ENCODE measurements at regions not wholly inside any gene's neighbourhood (a gene's known extent, or its start where the extent isn't known, plus 50 kb on each side); places are given as distances from the start of the nearest gene placed in this dataset.
"Not testable (repeated sequence)": the region's sequence is repeated elsewhere in the genome, so short reads cannot be mapped to it uniquely, and the experiment has no call there.

DNA sequence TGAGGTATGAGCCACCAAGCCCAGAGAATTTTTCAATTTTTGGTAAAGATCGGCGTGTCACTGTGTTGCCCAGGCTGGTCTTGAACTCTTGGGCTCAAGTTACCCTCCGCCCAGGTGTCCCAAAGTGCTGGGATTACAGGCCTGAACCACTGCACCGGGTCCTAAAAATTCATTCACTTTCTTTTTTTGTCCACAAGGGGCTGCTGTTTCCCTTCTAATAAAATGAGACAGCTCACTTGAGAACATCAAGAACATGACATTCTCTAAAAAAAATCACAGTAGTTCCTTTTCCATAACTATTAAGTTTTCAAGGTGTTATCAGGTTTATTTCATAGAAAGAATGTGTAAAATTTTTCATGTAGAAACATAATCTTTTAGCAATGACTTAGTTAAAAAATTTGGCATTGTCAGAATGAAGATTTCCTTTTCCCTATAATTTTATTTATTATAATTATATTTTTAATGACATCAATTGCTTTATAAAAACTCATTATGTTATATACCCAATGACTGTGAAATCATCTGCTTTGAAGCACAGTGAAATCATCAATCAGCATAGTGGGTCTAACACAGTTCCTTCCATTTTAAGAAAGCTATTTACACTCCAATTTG lies 1723.8 kb upstream of the DEFB115 start:
- DNase-seq (ENCODE audit: low read depth) = not testable (repeated sequence)

DNA sequence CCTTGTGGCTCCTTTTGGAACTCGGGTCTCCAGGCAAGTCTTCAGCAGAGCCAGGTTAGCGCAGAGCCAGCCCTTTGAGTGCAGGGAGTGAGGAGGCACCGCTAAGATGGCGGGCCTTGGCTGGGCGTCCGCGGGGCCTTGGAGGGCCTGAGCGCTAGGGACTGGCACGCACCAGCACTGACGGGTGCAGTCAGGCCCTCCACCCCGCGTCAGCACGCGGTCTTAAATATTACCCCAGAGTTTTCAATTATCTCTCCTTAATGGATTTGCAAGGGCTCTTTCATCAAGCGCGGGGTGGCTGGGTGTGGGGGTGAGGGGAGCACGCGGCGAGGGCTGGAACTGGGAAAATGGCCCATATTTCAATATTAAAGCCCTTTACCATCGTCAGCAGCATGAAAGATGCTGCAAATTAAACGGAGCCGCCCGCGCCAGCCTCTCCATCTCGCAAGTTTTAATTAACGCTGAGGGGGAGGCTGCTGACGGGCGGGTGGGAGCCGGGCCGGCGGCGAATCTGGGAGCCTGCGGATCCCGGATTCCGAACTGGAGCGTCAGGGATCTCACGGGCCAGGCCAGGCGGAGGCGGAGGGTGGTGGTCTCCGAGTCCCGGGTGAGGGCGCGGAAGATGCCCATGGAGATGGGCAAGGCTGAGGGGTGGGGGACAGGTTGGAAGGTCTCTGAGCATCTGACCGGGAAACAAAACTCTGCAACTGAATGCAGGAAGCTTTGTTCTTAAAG lies 1690.4 kb upstream of the DEFB115 start:
- not testable (repeated sequence) for DNase-seq (ENCODE audit: low read depth)

DNA sequence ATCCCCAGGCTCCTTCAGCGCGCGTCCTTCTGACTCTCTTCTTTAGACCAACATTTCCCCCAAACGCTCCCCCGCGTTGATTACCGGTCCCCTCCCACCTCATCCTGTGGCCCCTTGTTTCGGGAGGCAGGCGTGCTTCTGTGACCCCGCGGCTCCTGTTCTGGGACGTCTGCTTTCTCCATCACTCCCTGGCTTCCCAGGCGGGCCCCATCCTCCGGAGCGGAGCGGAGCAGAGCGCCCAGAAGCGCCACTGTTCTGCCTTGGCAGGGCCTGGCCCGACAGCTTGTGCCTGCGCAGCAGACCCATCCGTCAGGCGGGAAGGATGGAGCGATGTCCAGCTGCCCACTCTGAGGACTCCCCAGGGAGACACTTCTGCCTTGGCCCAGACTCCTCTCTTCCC lies 1689.8 kb upstream of the DEFB115 start:
- not testable (repeated sequence) for DNase-seq (ENCODE audit: low read depth)

DNA sequence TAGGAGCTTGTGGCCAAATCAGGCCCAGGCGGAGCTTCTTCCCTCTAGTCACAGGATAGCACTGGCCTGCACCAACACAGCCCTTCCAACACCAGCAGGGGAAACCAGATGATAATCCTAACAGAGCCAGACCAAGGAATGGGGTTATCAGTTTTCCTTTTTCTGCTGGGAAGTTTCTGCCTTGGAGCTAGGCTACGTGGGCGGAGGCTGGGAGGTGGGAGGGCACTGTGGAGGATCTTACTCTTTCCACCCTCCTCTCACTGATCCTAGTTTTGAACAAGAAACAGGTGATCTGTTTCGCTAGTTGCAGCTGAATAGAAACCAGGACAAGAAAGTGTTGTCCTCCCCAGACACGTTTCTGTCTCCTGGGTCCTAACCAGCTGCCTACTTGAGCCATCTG lies 1687.3 kb upstream of the DEFB115 start:
- DNase-seq (ENCODE audit: low read depth) = not testable (repeated sequence)

DNA sequence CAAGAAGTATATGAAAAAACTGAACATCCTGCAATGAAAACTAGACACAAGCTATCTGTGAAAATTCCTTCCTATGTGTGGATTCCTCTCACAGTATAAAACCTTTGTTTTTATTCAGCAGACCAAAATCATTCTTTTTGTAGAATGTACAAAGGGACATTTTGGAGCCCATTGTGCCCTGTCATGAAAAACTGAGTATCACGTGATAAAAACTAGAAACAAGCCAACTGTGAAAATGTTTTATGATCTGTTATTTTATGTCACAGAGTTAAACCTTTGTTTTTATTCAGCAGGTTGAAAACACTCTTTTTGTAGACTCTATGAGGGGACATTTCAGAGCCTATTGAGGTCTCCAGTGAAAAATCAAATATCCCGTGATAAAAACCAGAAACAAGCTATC lies 1667.9 kb upstream of the DEFB115 start:
- DNase-seq (ENCODE audit: low read depth) = not testable (repeated sequence)

DNA sequence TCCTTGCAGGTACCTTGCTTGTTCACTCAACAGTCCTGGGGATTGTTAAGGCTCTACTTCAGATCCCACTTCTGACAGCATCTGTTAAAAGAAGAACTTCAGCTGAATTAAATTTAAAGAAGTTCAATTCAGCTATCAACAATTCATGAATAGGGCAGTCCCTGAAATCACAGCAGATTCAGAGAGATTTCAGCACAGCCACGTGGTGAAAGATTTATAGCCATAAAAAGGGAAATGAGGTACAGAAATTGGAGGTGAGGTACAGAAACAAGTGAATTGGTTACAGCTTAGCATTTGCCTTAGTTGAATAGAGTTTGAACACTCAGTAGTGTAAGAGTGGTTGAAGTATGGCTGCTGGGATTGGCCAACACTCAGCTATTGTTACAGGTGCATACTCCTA lies 1653.3 kb upstream of the DEFB115 start:
- not testable (repeated sequence) for DNase-seq (ENCODE audit: low read depth)

DNA sequence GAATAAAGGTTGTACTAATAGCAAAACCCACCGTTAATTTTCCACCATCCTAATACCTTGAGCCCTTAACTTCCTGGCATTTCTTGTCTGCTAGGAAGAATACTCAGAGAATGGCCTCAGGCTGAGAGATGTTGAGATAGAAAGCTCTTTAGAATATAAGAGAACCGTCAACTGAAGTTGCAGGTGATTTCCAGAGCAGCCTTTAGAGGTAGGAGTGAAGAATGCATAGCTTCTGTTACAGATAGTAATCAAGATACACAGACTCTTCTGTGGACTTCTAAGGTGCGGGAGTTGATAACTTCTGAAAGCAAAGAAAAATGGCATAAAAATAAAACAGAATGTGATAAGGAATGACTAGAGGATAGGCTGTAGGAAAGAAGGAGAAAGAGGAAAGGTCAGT lies 1651.3 kb upstream of the DEFB115 start:
- not testable (repeated sequence) for DNase-seq (ENCODE audit: low read depth)

DNA sequence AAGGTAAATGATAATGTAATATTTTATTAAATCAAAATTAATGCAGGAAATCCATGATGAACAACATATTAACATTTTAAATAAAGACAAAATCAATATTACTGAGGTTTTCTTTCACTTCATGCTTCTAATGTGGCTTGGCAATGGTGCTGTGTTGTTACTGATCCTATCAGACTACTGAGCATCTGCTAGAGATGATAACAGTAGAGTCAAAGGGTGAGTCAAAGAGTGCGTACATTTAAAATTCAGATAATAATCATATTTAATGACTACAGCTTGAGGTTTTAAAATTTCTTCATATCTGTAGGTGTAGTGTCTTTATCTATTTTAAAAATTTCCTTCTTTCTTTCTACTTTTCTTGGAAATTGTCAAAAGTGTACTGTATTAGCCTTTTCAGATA lies 1628.1 kb upstream of the DEFB115 start:
- not testable (repeated sequence) for DNase-seq (ENCODE audit: low read depth)

All from stimulated activated CD8-positive, alpha-beta memory T cell treated with anti-CD3 and anti-CD28 coated beads, Interleukin-12 subunit alpha, Interleukin-12 subunit beta, amount 100 ng/mL, for 1 hour (primary cell).